IMR-90 (cell line): ENCODE measurements at regions not wholly inside any gene's neighbourhood (a gene's known extent, or its start where the extent isn't known, plus 50 kb on each side); places are given as distances from the start of the nearest gene placed in this dataset.

Experiments
- ATAC-seq: fragments of 200-7000 bp; cut with Tn5 transposase; 2 replicates; pipeline ENCODE4 v1.9.1; 2020; ENCODE audit warnings: low read depth, mild to moderate bottlenecking, moderate library complexity
- BruUV-seq: library from RNA; stranded (reverse); fragments of 400-500 nt; replicated peaks from 2 replicates; lab custom pipeline; 2021; lab: Mats Ljungman, UMichigan
- CTCF ChIA-PET: fragments of 300-600 bp; formaldehyde crosslinking; extraction: SDS; loops from one replicate; lab custom pipeline; 2021; ENCODE audit warnings: antibody characterized with exemption; lab: Yijun Ruan, JAX
- POLR2A ChIA-PET: fragments of 300-600 bp; sonication (Branson Sonifier 250); formaldehyde crosslinking; loops from one replicate; lab custom pipeline; 2022; ENCODE audit warnings: antibody characterized with exemption; ENCODE audit not compliant: unreplicated experiment; lab: Charles Lee
- DNase-seq: peaks from one replicate; pipeline ENCODE4 v3.0.0; 2013
- H2AFZ ChIP-seq: replicated peaks from 2 replicates; pipeline ENCODE3; 2013; ENCODE audit warnings: low read length, mild to moderate bottlenecking; ENCODE audit not compliant: poor library complexity
- H2AK5ac ChIP-seq: 2 replicates; pipeline ENCODE4 v1.6.1; 2013; ENCODE audit warnings: low read depth, low read length, inconsistent platforms
- H2AK9ac ChIP-seq: replicated peaks from 2 replicates; pipeline ENCODE3; 2013; ENCODE audit warnings: mild to moderate bottlenecking, low read depth, low read length, moderate library complexity; ENCODE audit not compliant: poor library complexity
- H2BK120ac ChIP-seq: 2 replicates; pipeline ENCODE4 v1.6.1; 2013; ENCODE audit warnings: low read depth, low read length, inconsistent platforms
- H2BK15ac ChIP-seq: 3 replicates; pipeline ENCODE4 v1.6.1; 2013; ENCODE audit warnings: low read depth, low read length, inconsistent platforms
- H2BK20ac ChIP-seq: 2 replicates; pipeline ENCODE4 v1.6.1; 2013; ENCODE audit warnings: low read depth, mild to moderate bottlenecking, inconsistent platforms, low read length, moderate library complexity
- H2BK5ac ChIP-seq: 2 replicates; pipeline ENCODE4 v1.6.1; 2013; ENCODE audit warnings: mild to moderate bottlenecking, low read depth, low read length, inconsistent platforms; ENCODE audit not compliant: poor library complexity, severe bottlenecking
- H3K14ac ChIP-seq: replicated peaks from 2 replicates; pipeline ENCODE4 v1.6.1; 2013; ENCODE audit warnings: low read depth, low read length, inconsistent platforms
- H3K18ac ChIP-seq: 2 replicates; pipeline ENCODE4 v1.6.1; 2013; ENCODE audit warnings: low read depth, low read length, control low read depth
- H3K23ac ChIP-seq: 2 replicates; pipeline ENCODE4 v1.6.1; 2013; ENCODE audit warnings: low read depth, low read length, inconsistent platforms
- H3K27ac ChIP-seq: 2 replicates; pipeline ENCODE4 v1.5.1; 2013; ENCODE audit warnings: mild to moderate bottlenecking, control low read depth, low read length; ENCODE audit not compliant: insufficient read depth
- H3K27me3 ChIP-seq: 2 replicates; pipeline ENCODE4 v1.6.1; 2013; ENCODE audit warnings: low read length; ENCODE audit not compliant: control insufficient read depth, insufficient read depth
- H3K36me3 ChIP-seq: 2 replicates; pipeline ENCODE4 v1.6.1; 2013; ENCODE audit warnings: low read length, mixed read lengths; ENCODE audit not compliant: control insufficient read depth, insufficient read depth
- H3K4ac ChIP-seq: 2 replicates; pipeline ENCODE4 v1.6.1; 2013; ENCODE audit warnings: low read depth, low read length, inconsistent platforms
- H3K4me1 ChIP-seq: 2 replicates; pipeline ENCODE4 v1.6.1; 2013; ENCODE audit warnings: low read length, mixed read lengths; ENCODE audit not compliant: control insufficient read depth, insufficient read depth
- H3K4me2 ChIP-seq: 2 replicates; pipeline ENCODE4 v1.6.1; 2013; ENCODE audit warnings: low read depth, mild to moderate bottlenecking, control low read depth, low read length, moderate library complexity
- H3K4me3 ChIP-seq: 2 replicates; pipeline ENCODE4 v1.5.1; 2013; ENCODE audit warnings: low read depth, mild to moderate bottlenecking, control low read depth, low read length, moderate library complexity; ENCODE audit not compliant: insufficient read depth
- H3K56ac ChIP-seq: 2 replicates; pipeline ENCODE4 v1.6.1; 2013; ENCODE audit warnings: low read length, inconsistent platforms; ENCODE audit not compliant: insufficient read depth; ENCODE audit errors: extremely low read depth
- H3K79me1 ChIP-seq, 2 experiments: 2 replicates each; pipeline ENCODE4 v1.6.1; 2013; ENCODE audit warnings: low read length in 2 of 2, inconsistent platforms in 1 of 2, low read depth in 1 of 2
- H3K9ac ChIP-seq: 2 replicates; pipeline ENCODE4 v1.6.1; 2013; ENCODE audit warnings: low read depth, low read length, control low read depth
- H3K9me1 ChIP-seq: 2 replicates; pipeline ENCODE4 v1.6.1; 2013; ENCODE audit warnings: low read length, inconsistent platforms; ENCODE audit not compliant: insufficient read depth
- H3K9me3 ChIP-seq: 2 replicates; pipeline ENCODE4 v1.6.1; 2013; ENCODE audit warnings: low read length; ENCODE audit not compliant: control insufficient read depth, insufficient read depth
- H4K20me1 ChIP-seq: 2 replicates; pipeline ENCODE4 v1.6.1; 2013; ENCODE audit warnings: low read length, inconsistent platforms; ENCODE audit not compliant: insufficient read depth
- H4K5ac ChIP-seq: 2 replicates; pipeline ENCODE4 v1.6.1; 2013; ENCODE audit warnings: mild to moderate bottlenecking, low read depth, low read length, control low read depth
- H4K8ac ChIP-seq, 2 experiments: 2 replicates each; pipeline ENCODE4 v1.6.1; 2013; ENCODE audit warnings: low read depth in 2 of 2, low read length in 2 of 2, control low read depth in 1 of 2, inconsistent platforms in 1 of 2
- H4K91ac ChIP-seq: 2 replicates; pipeline ENCODE4 v1.6.1; 2013; ENCODE audit warnings: low read depth, low read length, inconsistent platforms; ENCODE audit not compliant: insufficient read depth
- BHLHE40 ChIP-seq: fragments of 150-350 bp; IDR thresholded peaks from 2 replicates; pipeline ENCODE4 v1.6.1; 2016; ENCODE audit warnings: mild to moderate bottlenecking, low read depth, low read length
- CEBPB ChIP-seq: IDR thresholded peaks from 2 replicates; pipeline ENCODE4 v1.6.1; 2012; ENCODE audit warnings: low read depth, low read length, improper control_type of control experiment
- MAFK ChIP-seq: IDR thresholded peaks from 2 replicates; pipeline ENCODE4 v1.6.1; 2012; ENCODE audit warnings: low read depth, low read length, improper control_type of control experiment
- NFE2L2 ChIP-seq: fragments of 150-350 bp; IDR thresholded peaks from 2 replicates; pipeline ENCODE4 v1.6.1; 2016; ENCODE audit warnings: low read depth, mild to moderate bottlenecking, low read length
- POLR2A ChIP-seq: IDR thresholded peaks from 2 replicates; pipeline ENCODE4 v1.6.1; 2012; ENCODE audit warnings: mild to moderate bottlenecking, low read depth, low read length
- RCOR1 ChIP-seq: IDR thresholded peaks from 2 replicates; pipeline ENCODE4 v1.6.1; 2012; ENCODE audit warnings: mild to moderate bottlenecking, low read length, improper control_type of control experiment; ENCODE audit not compliant: insufficient replicate concordance
- WGBS, 2 experiments: methylation state at CpG; one replicate each; pipeline versions ENCODE4 v1.1.5 to v1.1.7; 2013; ENCODE audit warnings: missing lambda C conversion rate in 2 of 2; ENCODE audit not compliant: insufficient read length in 1 of 2; ENCODE audit errors: extremely low coverage in 2 of 2; 5-methylcytosine and 5-hydroxymethylcytosine counted together
- dilution Hi-C: fragments of 300-500 bp; cut with HindIII; formaldehyde crosslinking; loops from one replicate; pipeline ENCODE4 v1.14.3; 2018; ENCODE audit warnings: low sequenced_read_pairs; ENCODE audit not compliant: unreplicated experiment
- in situ Hi-C: fragments of 300-500 bp; cut with MboI; formaldehyde crosslinking; loops from 3 replicates; pipeline ENCODE4 v1.14.3; 2019; ENCODE audit warnings: low sequenced_read_pairs, inconsistent platforms, mixed read lengths
- intact Hi-C: fragments of 100-400 bp; cut with micrococcal nuclease; formaldehyde crosslinking; loops from 2 replicates; pipeline ENCODE4 v1.10.0; 2022
- TF ChIP-seq, protein P1 (sequence below): fragments of 150-350 bp; IDR thresholded peaks from 2 replicates; pipeline ENCODE4 v1.6.1; 2016; ENCODE audit warnings: low read depth, mild to moderate bottlenecking, low read length, moderate library complexity, borderline replicate concordance

- ATAC-seq (no peak), DNase-seq (no peak)
- Histone ChIP-seq H2BK5ac (no peak overlapping the region), H2BK15ac (no peak overlapping the region), H3K56ac (no peak overlapping the region), H4K5ac (no peak overlapping the region), H3K4ac (no peak overlapping the region), H2BK20ac (no peak overlapping the region), H2AK9ac (no peak overlapping the region), H3K4me3 (no peak overlapping the region), H4K20me1 (no peaks in the 10 kb centered on the region), H3K18ac (no peak overlapping the region), H3K9me1 (no peaks in the 10 kb centered on the region), H3K4me1 (no peaks in the 10 kb centered on the region), H4K8ac (no peak overlapping the region), H3K9ac (no peak overlapping the region), H3K27me3 (peaks cover 24% of the 10 kb centered on the region), H3K27ac (no peak overlapping the region), H3K23ac (no peak overlapping the region), H2AK5ac (no peak overlapping the region), H3K36me3 (no peaks in the 10 kb centered on the region), H3K4me2 (no peak overlapping the region), H2AFZ (no peak overlapping the region), H2BK120ac (no peak overlapping the region), H4K91ac (no peak overlapping the region), H3K79me1 (no peaks in the 10 kb centered on the region), H3K14ac (no peak overlapping the region), H3K9me3 (no peaks in the 10 kb centered on the region)
- ChIA-PET CTCF (no interaction called here), POLR2A (no interaction called here)
- dilution Hi-C loops = no loop called here
- 0% methylated on average over 1 of the region's 7 CpGs; no CpG with 5 or more reads in 1 of the 2 experiments for WGBS, 2 experiments
- TF ChIP-seq RCOR1 (no peak), POLR2A (no peak), CEBPB (no peak), NFE2L2 (no peak), MAFK (no peak), BHLHE40 (no peak)
- TF ChIP-seq, protein P1, sequence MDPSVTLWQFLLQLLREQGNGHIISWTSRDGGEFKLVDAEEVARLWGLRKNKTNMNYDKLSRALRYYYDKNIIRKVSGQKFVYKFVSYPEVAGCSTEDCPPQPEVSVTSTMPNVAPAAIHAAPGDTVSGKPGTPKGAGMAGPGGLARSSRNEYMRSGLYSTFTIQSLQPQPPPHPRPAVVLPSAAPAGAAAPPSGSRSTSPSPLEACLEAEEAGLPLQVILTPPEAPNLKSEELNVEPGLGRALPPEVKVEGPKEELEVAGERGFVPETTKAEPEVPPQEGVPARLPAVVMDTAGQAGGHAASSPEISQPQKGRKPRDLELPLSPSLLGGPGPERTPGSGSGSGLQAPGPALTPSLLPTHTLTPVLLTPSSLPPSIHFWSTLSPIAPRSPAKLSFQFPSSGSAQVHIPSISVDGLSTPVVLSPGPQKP = no peak
- in situ Hi-C loops = no loop called here
- BruUV-seq = no TSS peak
- intact Hi-C loops = no loop called here
These were observed 51.4 kb upstream of the BLCAP start for GRCh38 chr20:37579106-37579505.
